ENCODE measurements at regions not wholly inside any gene's neighbourhood (a gene's known extent, or its start where the extent isn't known, plus 50 kb on each side); places are given as distances from the start of the nearest gene placed in this dataset.

GRCh38 chr13:109836629-109837607 lies 50.5 kb upstream of the IRS2 start:
- no peak overlapping the region for H3K27ac ChIP-seq (ENCODE audit: low read depth, low read length)
- H3K9me3 ChIP-seq (ENCODE audit: control insufficient read depth in 5 of 5, low read length in 5 of 5): no peaks in the 10 kb centered on the region
- H3K4me3 ChIP-seq (ENCODE audit: low read depth in 1 of 5, low read length in 5 of 5): no peak overlapping the region
- no peaks in the 10 kb centered on the region for H3K27me3 ChIP-seq (ENCODE audit: control insufficient read depth in 5 of 5, insufficient read depth in 4 of 5, low read length in 5 of 5)
- no peaks in the 10 kb centered on the region for H3K4me1 ChIP-seq (ENCODE audit: control insufficient read depth in 5 of 5, insufficient read depth in 5 of 5, low read length in 5 of 5)
- H3K9ac ChIP-seq (ENCODE audit: low read length in 5 of 5): no peak overlapping the region
- H3K36me3 ChIP-seq (ENCODE audit: control insufficient read depth in 5 of 5, insufficient read depth in 5 of 5, low read length in 5 of 5): no peaks in the 10 kb centered on the region
